Heart right ventricle (tissue), 16 donors: ENCODE measurements at regions not wholly inside any gene's neighbourhood (a gene's known extent, or its start where the extent isn't known, plus 50 kb on each side); places are given as distances from the start of the nearest gene placed in this dataset.

Source experiments
- ATAC-seq, 8 donors: fragments of 200-7000 bp; cut with Tn5 transposase; one replicate each; pipeline ENCODE4 v1.9.1; 2020; ENCODE audit warnings: mild to moderate bottlenecking in 8 of 8, moderate library complexity in 8 of 8, moderate number of reproducible peaks in 1 of 8
- DNase-seq, 2 donors: peaks; one replicate each; pipeline ENCODE4 v3.0.0-alpha.2; 2020
- H3K27ac ChIP-seq, 10 donors: fragments of 200-600 bp; sonication (generic) in 2 of 10; one replicate each; pipeline versions ENCODE4 v1.5.0 to v1.8.0; 2020 to 2022; ENCODE audit warnings: mild to moderate bottlenecking in 3 of 10
- H3K27me3 ChIP-seq, 7 donors: fragments of 200-600 bp; one replicate each; pipeline ENCODE4 v1.8.0; 2021 to 2022; ENCODE audit warnings: mild to moderate bottlenecking in 2 of 7
- H3K36me3 ChIP-seq, 9 donors: fragments of 200-600 bp; sonication (generic) in 1 of 9; one replicate each; pipeline versions ENCODE4 v1.5.0 to v1.8.0; 2020 to 2022; ENCODE audit warnings: mild to moderate bottlenecking in 2 of 9
- H3K4me1 ChIP-seq, 9 donors: fragments of 200-600 bp; sonication (generic) in 1 of 9; one replicate each; pipeline versions ENCODE4 v1.5.0 to v1.8.0; 2020 to 2022; ENCODE audit warnings: mild to moderate bottlenecking in 4 of 9
- H3K4me3 ChIP-seq, 10 donors: fragments of 200-600 bp; sonication (generic) in 2 of 10; one replicate each; pipeline versions ENCODE4 v1.5.0 to v1.8.0; 2020 to 2022; ENCODE audit warnings: mild to moderate bottlenecking in 7 of 10, moderate library complexity in 2 of 10
- H3K9me3 ChIP-seq, 11 donors: fragments of 200-600 bp in 10 of 11; sonication (generic) in 2 of 11; one replicate each; pipeline versions ENCODE4 v1.5.0 to v1.8.0; 2013 to 2022; ENCODE audit warnings: mild to moderate bottlenecking in 2 of 11, control low read depth in 1 of 11, moderate library complexity in 1 of 11
- CTCF ChIP-seq, 9 donors: fragments of 200-600 bp; sonication (generic) in 2 of 9; IDR thresholded peaks; one replicate each; pipeline versions ENCODE4 v1.5.0 to v1.8.0; 2021 to 2022; ENCODE audit warnings: antibody characterized with exemption in 9 of 9, mild to moderate bottlenecking in 5 of 9, moderate library complexity in 1 of 9
- WGBS, 2 donors: extraction: QIAGEN DNeasy Blood & Tissue Kit; methylation state at CpG; one replicate each; pipeline ENCODE4 v1.1.7; 2013; ENCODE audit warnings: inconsistent platforms in 1 of 2; 5-methylcytosine and 5-hydroxymethylcytosine counted together
- intact Hi-C, 10 donors: fragments of 100-400 bp; cut with DNase I; formaldehyde crosslinking; loops; one replicate each; pipeline versions ENCODE4 v1.11.1 to v1.14.2; 2022
- donor health status: Arrhythmogenic right ventricular cardiomyopathy.
- donor health status: ischemic (EF 13 %, LVEDD 7.1; RV severe dilation, severe dysfunction).
- donor health status: healthy with polysubstance abuse.
- donor health status: DM: no; HTN: yes; CAD: no.
- donor health status: DM: no; HTN: no; CAD: no.
- donor health status: ischemic (EF 25% LVEDD 6.9; RV normal size, moderate dysfunction).
- donor health status: ischemic (EF 25% LVEDD 5.7; RV mildly dilated, moderate dysfunction).
- donor health status: healthy.
- donor health status: DM: yes; HTN: yes; CAD: no.
- donor health status: Ischemic cardiomyopathy.
- donor health status: ischemic (EF 35%, LVEDD 5.7; RV mildly dilated, moderate dysfunction).
- donor health status: nonischemic (EF 11% LVEDD 7.7; RV severe dilation, severe dysfunction).
- donor health status: DM: yes; HTN: yes; CAD: no.
- donor health status: PGD.
- donor health status: ischemic (EF 29% LVEDD 5.4; RV normal size, mild dysfunction).
- donor health status: nonischemic (EF 23%, LVEDD 6.1; RV moderate dilation, normal function).

GRCh38 chr2:123971564-123972318 lies 53.3 kb upstream of the CNTNAP5 start:
- Histone ChIP-seq H3K27ac (no peak overlapping the region), H3K27me3 (no peaks in the 10 kb centered on the region), H3K36me3 (no peaks in the 10 kb centered on the region), H3K4me3 (no peak overlapping the region), H3K4me1 (no peaks in the 10 kb centered on the region), H3K9me3 (peaks cover 0 to 12% (median 0%) of the 10 kb centered on the region in 11 donors)
- WGBS, 2 donors = 67 to 71% methylated on average over 8 of the region's 8 CpGs
- TF ChIP-seq CTCF (IDR thresholded peaks at IDR 0.05) = no peak
- intact Hi-C loops = no loop called here
- no peak for ATAC-seq
- no peak for DNase-seq
